Trophoblast cell (in vitro differentiated cells and primary cell): ENCODE measurements at regions not wholly inside any gene's neighbourhood (a gene's known extent, or its start where the extent isn't known, plus 50 kb on each side); places are given as distances from the start of the nearest gene placed in this dataset.

ENCODE experiments used
- DNase-seq, 2 donors: peaks; one replicate each; pipeline ENCODE4 v3.0.0-alpha.2; 2016
- H2AFZ ChIP-seq: 2 replicates; pipeline ENCODE4 v1.6.1; 2013; ENCODE audit warnings: low read length, moderate library complexity, mild to moderate bottlenecking; ENCODE audit not compliant: insufficient read depth, poor library complexity
- H2AK5ac ChIP-seq: 2 replicates; pipeline ENCODE4 v1.6.1; 2013; ENCODE audit warnings: mild to moderate bottlenecking, low read length
- H2BK120ac ChIP-seq: 2 replicates; pipeline ENCODE4 v1.6.1; 2013; ENCODE audit warnings: low read length, mild to moderate bottlenecking, moderate library complexity; ENCODE audit not compliant: insufficient read depth, poor library complexity
- H2BK12ac ChIP-seq: 2 replicates; pipeline ENCODE4 v1.6.1; 2013; ENCODE audit warnings: mild to moderate bottlenecking, low read length, moderate library complexity
- H2BK5ac ChIP-seq: 2 replicates; pipeline ENCODE4 v1.6.1; 2013; ENCODE audit warnings: low read length, low read depth, moderate library complexity, mild to moderate bottlenecking; ENCODE audit not compliant: poor library complexity
- H3K14ac ChIP-seq: 2 replicates; pipeline ENCODE4 v1.6.1; 2013; ENCODE audit warnings: mild to moderate bottlenecking, low read length
- H3K18ac ChIP-seq: 2 replicates; pipeline ENCODE4 v1.6.1; 2013; ENCODE audit warnings: mild to moderate bottlenecking, low read length
- H3K23ac ChIP-seq: 2 replicates; pipeline ENCODE4 v1.6.1; 2013; ENCODE audit warnings: low read length
- H3K27ac ChIP-seq: 2 replicates; pipeline ENCODE4 v1.5.1; 2013; ENCODE audit warnings: low read depth, mild to moderate bottlenecking, inconsistent platforms, low read length, moderate library complexity
- H3K27me3 ChIP-seq: 2 replicates; pipeline ENCODE4 v1.6.1; 2013; ENCODE audit warnings: inconsistent platforms, mild to moderate bottlenecking, low read length, moderate library complexity; ENCODE audit not compliant: insufficient read depth
- H3K36me3 ChIP-seq, 2 experiments: 1 replicate in 1 of 2; 2 replicates in 1 of 2; pipeline ENCODE4 v1.6.1; 2013; ENCODE audit warnings: low read length in 2 of 2, mild to moderate bottlenecking in 2 of 2, moderate library complexity in 1 of 2; ENCODE audit not compliant: insufficient read depth in 2 of 2, control insufficient read depth in 1 of 2
- H3K4ac ChIP-seq: 2 replicates; pipeline ENCODE4 v1.6.1; 2013; ENCODE audit warnings: low read depth, mild to moderate bottlenecking, low read length, moderate library complexity
- H3K4me1 ChIP-seq, 2 experiments: 1 replicate in 1 of 2; 2 replicates in 1 of 2; pipeline ENCODE4 v1.6.1; 2013; ENCODE audit warnings: low read length in 2 of 2, mild to moderate bottlenecking in 2 of 2, moderate library complexity in 1 of 2; ENCODE audit not compliant: insufficient read depth in 2 of 2, control insufficient read depth in 1 of 2
- H3K4me2 ChIP-seq: 2 replicates; pipeline ENCODE4 v1.6.1; 2013; ENCODE audit warnings: inconsistent platforms, mild to moderate bottlenecking, low read length, moderate library complexity
- H3K4me3 ChIP-seq: 2 replicates; pipeline ENCODE4 v1.5.1; 2013; ENCODE audit warnings: mild to moderate bottlenecking, low read depth, low read length, inconsistent platforms
- H3K79me1 ChIP-seq: one replicate; pipeline ENCODE4 v1.6.1; 2013; ENCODE audit warnings: low read length
- H3K79me2 ChIP-seq: 2 replicates; pipeline ENCODE4 v1.6.1; 2013; ENCODE audit warnings: low read length, mild to moderate bottlenecking; ENCODE audit not compliant: control insufficient read depth, insufficient read depth, poor library complexity
- H3K9ac ChIP-seq: 2 replicates; pipeline ENCODE4 v1.6.1; 2013; ENCODE audit warnings: mild to moderate bottlenecking, low read length
- H3K9me3 ChIP-seq: 2 replicates; pipeline ENCODE4 v1.6.1; 2013; ENCODE audit warnings: low read depth, mild to moderate bottlenecking, control low read depth, inconsistent platforms, low read length; ENCODE audit not compliant: insufficient read depth
- H4K12ac ChIP-seq: 2 replicates; pipeline ENCODE4 v1.6.1; 2013; ENCODE audit warnings: low read depth, mild to moderate bottlenecking, low read length, moderate library complexity
- H4K8ac ChIP-seq: 2 replicates; pipeline ENCODE4 v1.6.1; 2013; ENCODE audit warnings: low read depth, mild to moderate bottlenecking, low read length, moderate library complexity
- H4K91ac ChIP-seq: one replicate; pipeline ENCODE4 v1.6.1; 2013; ENCODE audit warnings: low read depth, mild to moderate bottlenecking, low read length, moderate library complexity
- WGBS: extraction: QIAGEN DNeasy Blood & Tissue Kit; methylation state at CpG from one replicate; pipeline ENCODE4 v1.1.7; 2013; ENCODE audit warnings: missing lambda C conversion rate; ENCODE audit not compliant: insufficient read length, insufficient coverage; ENCODE audit errors: extremely low coverage; 5-methylcytosine and 5-hydroxymethylcytosine counted together

GRCh38 chr13:32850316-32851052 lies 165.7 kb upstream of the KL start:
- H3K27ac ChIP-seq: no peak overlapping the region
- H3K4me2 ChIP-seq: no peak overlapping the region
- no peak overlapping the region for H2AK5ac ChIP-seq
- DNase-seq: no peak
- H4K8ac ChIP-seq: no peak overlapping the region
- H3K4me1 ChIP-seq: no peaks in the 10 kb centered on the region
- H3K9me3 ChIP-seq: peaks cover 4% of the 10 kb centered on the region
- no peak overlapping the region for H2AFZ ChIP-seq
- H3K4ac ChIP-seq: no peak overlapping the region
- H3K14ac ChIP-seq: no peak overlapping the region
- H4K12ac ChIP-seq: no peak overlapping the region
- no peak overlapping the region for H2BK120ac ChIP-seq
- no peaks in the 10 kb centered on the region for H3K79me2 ChIP-seq
- H2BK5ac ChIP-seq: no peak overlapping the region
- no peaks in the 10 kb centered on the region for H3K27me3 ChIP-seq
- no peak overlapping the region for H2BK12ac ChIP-seq
- no CpG with 5 or more reads among the region's 8 CpGs for WGBS
- H3K23ac ChIP-seq: no peak overlapping the region
- no peaks in the 10 kb centered on the region for H3K79me1 ChIP-seq
- no peak overlapping the region for H3K18ac ChIP-seq
- H3K9ac ChIP-seq: no peak overlapping the region
- H3K36me3 ChIP-seq: no peaks in the 10 kb centered on the region
- no peak overlapping the region for H4K91ac ChIP-seq
- H3K4me3 ChIP-seq: no peak overlapping the region

GRCh38 chr13:32851083-32852069 lies 164.8 kb upstream of the KL start:
- no peak overlapping the region for H3K18ac ChIP-seq
- H2BK5ac ChIP-seq: no peak overlapping the region
- H4K91ac ChIP-seq: no peak overlapping the region
- no peak overlapping the region for H4K8ac ChIP-seq
- H2AFZ ChIP-seq: no peak overlapping the region
- H3K79me2 ChIP-seq: no peaks in the 10 kb centered on the region
- H3K27me3 ChIP-seq: no peaks in the 10 kb centered on the region
- H2BK120ac ChIP-seq: no peak overlapping the region
- WGBS: no CpG with 5 or more reads among the region's 8 CpGs
- no peak overlapping the region for H2AK5ac ChIP-seq
- H3K23ac ChIP-seq: no peak overlapping the region
- H3K36me3 ChIP-seq: no peaks in the 10 kb centered on the region
- no peaks in the 10 kb centered on the region for H3K79me1 ChIP-seq
- no peak overlapping the region for H3K4ac ChIP-seq
- no peak for DNase-seq
- H4K12ac ChIP-seq: no peak overlapping the region
- H3K4me1 ChIP-seq: no peaks in the 10 kb centered on the region
- no peak overlapping the region for H2BK12ac ChIP-seq
- no peak overlapping the region for H3K14ac ChIP-seq
- no peak overlapping the region for H3K4me3 ChIP-seq
- no peak overlapping the region for H3K4me2 ChIP-seq
- no peak overlapping the region for H3K27ac ChIP-seq
- H3K9ac ChIP-seq: no peak overlapping the region
- peaks cover 4% of the 10 kb centered on the region for H3K9me3 ChIP-seq

DNA sequence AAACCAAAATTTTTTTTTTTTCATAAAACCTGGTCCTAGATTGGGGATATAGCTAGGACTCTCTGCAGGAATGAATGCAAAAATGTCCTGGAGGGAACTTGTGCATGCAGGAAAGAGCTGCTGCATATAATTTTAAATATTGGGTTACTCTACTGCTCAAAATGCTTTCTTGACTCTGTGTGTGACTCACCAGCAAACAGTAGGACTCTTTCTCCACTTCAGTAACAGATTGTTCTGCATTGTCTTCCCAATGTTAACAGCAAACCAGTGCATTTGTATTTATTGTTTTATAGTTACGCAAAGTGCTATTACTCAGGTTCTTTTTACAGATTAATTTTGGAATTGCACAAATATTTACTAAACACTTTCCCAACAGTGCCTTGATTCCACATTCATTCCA lies 163.7 kb upstream of the KL start:
- Histone ChIP-seq H3K27me3 (no peaks in the 10 kb centered on the region), H3K9me3 (peaks cover 4% of the 10 kb centered on the region), H3K36me3 (no peaks in the 10 kb centered on the region), H2AFZ (no peak overlapping the region), H4K91ac (no peak overlapping the region), H3K79me2 (no peaks in the 10 kb centered on the region), H2BK120ac (no peak overlapping the region), H3K18ac (no peak overlapping the region), H3K4me3 (no peak overlapping the region), H3K4ac (no peak overlapping the region), H3K4me2 (no peak overlapping the region), H3K79me1 (no peaks in the 10 kb centered on the region), H2AK5ac (no peak overlapping the region), H2BK12ac (no peak overlapping the region), H4K12ac (no peak overlapping the region), H4K8ac (no peak overlapping the region), H3K27ac (no peak overlapping the region), H3K4me1 (no peaks in the 10 kb centered on the region), H3K23ac (no peak overlapping the region), H2BK5ac (no peak overlapping the region), H3K14ac (no peak overlapping the region), H3K9ac (no peak overlapping the region)
- no peak for DNase-seq
- no CpG with 5 or more reads among the region's 1 CpG for WGBS

DNA sequence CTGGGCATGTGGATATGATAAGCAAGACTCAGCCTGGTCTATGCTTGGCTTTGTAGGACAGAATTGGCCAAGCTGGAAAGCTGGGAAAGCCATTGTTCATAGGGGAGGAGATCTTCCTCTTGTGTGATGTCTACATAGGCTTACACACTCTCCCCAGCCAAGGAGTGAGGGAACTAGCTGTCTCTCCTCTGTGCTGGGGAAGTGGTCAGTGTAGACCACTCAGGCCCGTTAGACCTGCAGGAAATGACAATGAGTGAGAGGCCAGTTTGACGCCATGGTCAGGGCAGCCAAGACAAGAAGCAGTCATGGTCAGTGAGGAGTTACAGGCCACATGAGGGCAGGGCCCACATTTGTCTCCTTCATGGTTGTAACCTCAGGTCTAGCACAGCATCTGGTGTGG lies 159.1 kb upstream of the KL start:
- no peak for DNase-seq
- no peak overlapping the region for H3K23ac ChIP-seq
- no peaks in the 10 kb centered on the region for H3K36me3 ChIP-seq
- H3K18ac ChIP-seq: no peak overlapping the region
- no peak overlapping the region for H3K27ac ChIP-seq
- H3K79me1 ChIP-seq: no peaks in the 10 kb centered on the region
- H4K91ac ChIP-seq: no peak overlapping the region
- no peak overlapping the region for H3K14ac ChIP-seq
- no peak overlapping the region for H4K8ac ChIP-seq
- no peak overlapping the region for H2AK5ac ChIP-seq
- no CpG with 5 or more reads among the region's 2 CpGs for WGBS
- H2AFZ ChIP-seq: no peak overlapping the region
- no peak overlapping the region for H3K9ac ChIP-seq
- H3K79me2 ChIP-seq: no peaks in the 10 kb centered on the region
- H2BK5ac ChIP-seq: no peak overlapping the region
- H3K27me3 ChIP-seq: no peaks in the 10 kb centered on the region
- no peak overlapping the region for H2BK12ac ChIP-seq
- H3K9me3 ChIP-seq: peaks cover 3% of the 10 kb centered on the region
- no peak overlapping the region for H4K12ac ChIP-seq
- H3K4me1 ChIP-seq: no peaks in the 10 kb centered on the region
- no peak overlapping the region for H3K4me2 ChIP-seq
- H2BK120ac ChIP-seq: no peak overlapping the region
- no peak overlapping the region for H3K4me3 ChIP-seq
- H3K4ac ChIP-seq: no peak overlapping the region
